Lung microvascular endothelial cell (primary cell): ENCODE measurements at regions not wholly inside any gene's neighbourhood (a gene's known extent, or its start where the extent isn't known, plus 50 kb on each side); places are given as distances from the start of the nearest gene placed in this dataset.

Source experiments
- DNase-seq, 2 donors: peaks; one replicate each; pipeline versions ENCODE4 v3.0.0 to v3.0.0-alpha.2; 2010; ENCODE audit warnings: low read depth in 2 of 2

DNA sequence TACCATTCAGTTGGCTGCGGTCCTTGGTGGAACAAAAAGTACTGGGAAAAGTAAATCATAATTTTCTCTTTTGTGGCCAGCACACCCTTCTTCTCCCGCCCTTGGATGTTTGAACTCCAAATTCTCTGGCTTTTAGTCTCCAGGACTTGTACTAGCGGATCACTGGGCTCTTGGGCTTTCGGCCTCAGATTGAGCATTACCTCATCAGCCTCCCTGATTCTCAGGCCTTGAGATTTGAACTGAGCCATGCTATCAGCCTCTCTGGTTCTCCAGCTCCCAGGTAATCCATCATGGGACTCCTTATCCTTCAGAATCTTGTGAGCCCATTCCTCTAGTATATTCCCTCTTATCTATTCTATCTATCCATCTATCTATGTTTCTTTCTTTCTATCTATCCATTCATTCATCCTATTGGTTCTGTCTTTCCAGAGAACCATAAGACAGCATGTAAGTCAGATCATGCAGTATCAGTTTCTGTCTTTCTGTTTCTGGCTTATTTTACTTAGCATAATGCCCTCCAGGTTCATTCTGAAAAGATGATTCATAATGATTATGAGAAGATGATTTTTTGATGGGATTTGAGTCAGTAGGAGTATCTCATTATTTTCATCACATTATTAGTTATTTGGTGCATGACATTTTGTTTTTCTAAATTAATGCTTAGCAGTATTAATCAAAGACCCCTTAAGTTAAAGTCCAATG lies 814.9 kb downstream of the LRFN5 start:
- no peak for DNase-seq

DNA sequence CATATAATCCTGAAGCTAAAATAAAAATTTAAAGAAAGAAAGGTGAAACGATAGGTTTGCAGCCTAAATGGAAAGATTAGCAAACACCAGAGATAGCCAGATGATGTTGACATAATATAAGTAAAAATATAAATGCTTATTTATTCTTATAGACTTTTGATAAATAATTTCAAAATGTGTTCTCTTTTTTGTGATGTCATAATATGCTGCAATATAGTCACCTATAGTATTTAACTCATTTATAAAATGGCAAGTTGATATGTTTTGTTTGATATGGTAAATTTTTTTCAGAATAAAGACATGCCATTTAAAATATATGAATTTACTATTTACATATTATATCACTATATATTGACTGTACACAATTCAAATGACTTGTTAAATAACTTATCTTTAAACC lies 813.4 kb downstream of the LRFN5 start:
- DNase-seq, result no peak

DNA sequence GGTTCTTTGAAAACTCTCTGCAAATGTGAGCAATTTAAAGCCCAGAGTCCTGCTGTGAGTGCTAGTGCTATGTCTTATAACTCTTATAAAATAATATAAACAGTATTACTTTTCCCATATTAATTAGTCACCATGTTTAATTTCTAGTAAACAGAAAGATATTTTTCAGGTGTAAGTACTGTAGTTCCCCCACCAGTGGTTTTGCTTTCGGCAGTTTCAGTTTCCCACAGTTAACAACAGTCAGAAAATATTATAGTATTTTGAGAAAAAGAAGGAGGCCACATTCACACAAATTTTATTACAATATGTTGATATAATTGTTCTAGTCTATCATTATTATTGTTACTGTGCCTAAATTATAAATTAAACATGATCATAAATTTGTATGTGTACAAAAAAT lies 800.5 kb downstream of the LRFN5 start:
- DNase-seq, result no peak

DNA sequence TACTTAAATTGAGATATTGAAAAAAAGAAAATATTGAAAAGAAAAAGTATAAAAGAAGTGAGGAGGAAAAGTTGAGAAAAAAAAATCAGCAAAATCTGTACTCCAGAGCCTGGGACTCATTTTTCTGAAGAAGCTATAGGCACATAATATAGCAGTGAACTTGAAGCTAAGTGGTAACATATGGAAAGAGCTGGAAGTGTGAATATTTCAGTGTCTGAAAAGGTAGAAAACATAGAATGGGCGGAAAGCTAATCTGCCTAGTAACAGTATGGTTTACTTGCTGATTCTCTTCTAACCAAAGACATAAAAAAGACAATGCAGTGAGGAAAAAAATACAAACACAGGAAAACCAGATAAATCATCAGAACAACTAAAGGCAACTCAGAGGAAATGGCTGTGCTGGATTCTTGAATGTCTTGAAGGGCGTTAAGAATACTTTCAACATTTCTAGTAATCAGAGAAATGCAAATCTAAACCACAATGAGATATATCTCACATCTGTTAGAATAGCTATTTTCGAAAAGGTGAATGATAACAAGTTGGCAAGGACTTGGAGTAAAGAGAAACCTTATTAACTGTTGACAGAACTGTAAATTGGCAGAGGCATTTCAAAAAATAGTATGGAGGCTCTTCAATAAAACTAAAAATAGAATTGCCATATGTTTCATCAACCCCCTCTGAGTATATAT lies 784.6 kb downstream of the LRFN5 start:
- DNase-seq, result no peak

DNA sequence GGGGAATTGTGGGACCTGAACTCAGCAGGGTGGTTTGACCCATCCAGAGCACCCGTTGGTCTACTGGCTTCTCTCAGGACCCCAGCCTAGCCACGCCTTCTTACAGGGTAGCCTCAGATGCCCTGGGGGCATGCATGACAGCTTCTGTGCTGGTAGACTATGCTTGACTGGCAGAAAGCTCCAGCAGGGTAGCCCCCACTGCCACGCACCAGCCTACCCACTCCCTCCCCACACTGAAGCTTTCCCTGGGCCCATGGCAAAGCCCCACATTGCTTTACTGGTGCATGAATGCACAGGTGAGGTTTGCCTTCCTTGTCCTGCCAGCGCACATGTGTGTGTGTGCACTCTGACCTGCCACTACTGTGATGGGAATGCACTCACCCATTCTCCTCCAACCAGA lies 772.2 kb downstream of the LRFN5 start:
- no peak for DNase-seq

DNA sequence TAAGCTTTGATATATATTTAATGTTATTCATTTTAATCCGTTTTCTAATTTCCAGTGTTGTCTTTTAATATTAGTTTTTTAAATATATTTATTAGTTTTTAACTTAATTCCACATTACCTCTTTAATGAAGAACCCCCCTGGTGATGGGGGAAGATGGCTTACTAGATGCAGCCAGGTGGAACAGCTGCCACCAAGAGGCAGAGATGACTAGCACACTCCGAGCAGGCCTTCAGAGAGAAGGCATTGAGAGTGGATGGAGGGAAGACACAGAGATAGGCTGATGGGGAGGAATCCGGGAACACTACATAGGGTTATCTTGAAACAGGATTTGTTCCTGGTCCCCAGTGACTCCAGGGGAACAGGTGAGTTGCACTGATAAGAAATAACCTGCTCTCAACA lies 771.6 kb downstream of the LRFN5 start:
- DNase-seq, result no peak

DNA sequence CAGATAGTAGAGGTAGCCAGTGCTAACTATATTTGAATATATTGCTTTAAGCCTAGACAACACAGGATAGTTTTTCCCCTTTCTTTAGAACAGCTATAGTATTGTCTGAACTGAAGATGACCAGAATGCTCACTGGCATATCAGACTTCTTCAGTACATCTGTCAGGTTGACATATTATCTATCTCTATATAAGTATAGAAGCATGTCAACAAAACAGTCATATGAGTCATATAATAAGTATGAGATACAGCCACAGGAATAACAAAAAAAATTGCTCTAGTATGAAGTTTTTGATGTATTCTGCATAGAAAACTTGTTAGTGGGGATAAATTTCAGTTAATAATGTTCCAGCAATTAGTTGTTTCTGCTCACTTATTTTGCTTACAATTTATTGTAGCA lies 767.7 kb downstream of the LRFN5 start:
- no peak for DNase-seq

DNA sequence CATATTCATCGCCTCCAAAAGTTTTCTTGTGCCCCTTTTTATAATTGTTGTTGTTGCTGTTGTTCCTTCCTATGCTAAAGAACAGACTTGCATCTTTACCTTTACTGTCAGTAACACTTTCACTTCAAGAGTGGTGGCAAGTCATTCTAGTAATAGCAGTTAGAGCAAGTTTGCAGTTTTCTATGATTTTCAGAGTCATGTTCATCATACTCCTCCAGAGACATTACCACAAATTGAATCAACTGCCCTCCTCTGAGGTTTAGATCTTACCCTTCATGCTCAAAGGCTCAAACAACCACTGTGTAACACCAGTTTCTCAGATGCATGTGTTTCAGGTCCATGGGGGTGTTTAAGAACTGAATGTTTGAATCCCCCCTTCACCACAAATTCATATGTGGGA lies 763.4 kb downstream of the LRFN5 start:
- no peak for DNase-seq

DNA sequence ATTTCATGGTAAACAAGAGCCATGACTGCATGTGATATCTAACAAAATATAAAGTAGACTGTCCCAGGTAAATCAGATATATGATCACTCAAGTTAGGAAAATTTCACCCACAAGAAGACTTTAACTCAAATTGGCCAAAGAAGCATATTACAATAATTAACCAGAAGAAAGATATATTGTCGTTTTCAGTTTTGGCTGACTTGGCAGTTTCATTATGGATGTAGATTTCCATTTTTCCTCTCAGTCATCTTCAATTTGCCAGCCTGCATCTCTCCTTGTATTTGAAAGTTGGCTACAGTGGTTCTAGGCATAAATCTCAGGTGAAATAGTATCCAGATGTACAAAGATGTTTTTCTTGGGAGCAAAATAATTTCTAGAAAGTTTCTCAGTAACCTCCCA lies 761.6 kb downstream of the LRFN5 start:
- DNase-seq, result no peak

DNA sequence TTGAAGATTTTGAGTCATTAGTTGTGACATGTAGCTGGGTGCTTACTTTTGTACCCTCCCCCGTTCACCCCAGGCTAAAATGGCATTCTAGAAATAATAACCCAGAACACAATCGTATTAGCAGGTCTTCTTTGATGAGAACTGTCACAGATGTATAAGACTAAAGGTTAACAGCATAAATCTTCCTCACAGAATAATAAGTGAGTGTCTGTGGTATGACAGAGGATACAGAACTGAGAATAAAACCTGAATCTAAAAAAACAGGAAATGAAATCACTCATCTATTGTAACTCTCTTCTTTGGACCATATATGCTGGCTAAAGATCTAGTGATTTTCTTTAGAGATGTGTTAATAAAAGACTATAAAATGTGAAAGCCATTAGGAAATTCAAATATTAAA lies 746.6 kb downstream of the LRFN5 start:
- DNase-seq, result no peak

DNA sequence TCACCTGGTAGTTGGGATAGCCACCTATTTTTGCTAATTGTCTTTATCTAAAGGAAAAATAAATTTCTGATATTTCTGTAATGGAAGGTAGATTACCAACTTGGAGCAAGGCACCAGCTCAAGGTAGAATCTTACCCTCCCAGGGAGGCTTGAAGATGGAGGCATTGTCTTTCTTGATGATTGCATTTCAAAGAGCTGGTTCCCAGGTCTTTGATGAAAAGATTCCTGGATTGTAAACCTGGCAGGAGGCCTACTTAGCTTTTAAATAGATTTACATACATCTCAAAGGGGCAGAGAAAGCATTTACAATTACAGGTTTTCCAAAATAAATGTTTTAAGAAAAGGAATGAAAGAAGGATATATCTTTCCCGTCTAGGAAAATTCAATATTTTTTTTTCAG lies 729.2 kb downstream of the LRFN5 start:
- no peak for DNase-seq

DNA sequence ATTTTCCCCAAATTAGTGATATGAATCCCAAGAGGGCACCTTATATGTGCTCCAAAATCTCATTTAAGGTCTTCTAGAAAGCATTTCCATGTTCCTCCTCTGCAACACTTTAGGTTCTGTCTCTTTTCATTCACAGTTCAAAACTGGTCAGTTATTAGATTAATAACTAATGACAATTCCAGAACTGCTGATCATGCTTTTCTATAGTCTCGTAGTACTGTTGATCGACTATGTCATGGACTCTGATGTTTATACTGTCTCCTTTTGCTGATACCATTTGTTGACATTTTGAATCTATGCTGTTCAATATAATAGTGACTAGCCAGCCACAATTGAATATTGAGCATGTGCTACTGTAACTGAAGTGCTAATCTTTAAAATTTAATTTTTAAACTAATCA lies 728.3 kb downstream of the LRFN5 start:
- DNase-seq, result no peak

DNA sequence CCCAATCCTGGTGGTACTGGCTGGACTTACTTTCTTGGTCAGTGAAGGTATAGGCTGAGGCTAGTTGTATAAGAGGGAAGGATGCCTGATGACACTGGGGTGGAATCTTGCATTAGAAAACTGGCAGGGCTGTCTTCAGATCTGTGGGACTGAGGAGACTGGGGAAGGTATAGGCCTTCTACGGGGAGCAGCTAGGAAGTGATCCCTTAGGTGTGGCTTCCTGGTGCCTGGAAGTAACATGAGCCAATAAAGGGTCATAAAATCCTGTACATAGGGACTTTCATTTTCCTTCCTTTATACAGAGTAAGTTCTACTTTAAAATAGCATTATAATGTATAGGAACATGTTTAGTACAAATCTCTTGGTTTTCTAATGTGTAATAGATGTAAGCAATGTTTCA lies 716.8 kb downstream of the LRFN5 start:
- no peak for DNase-seq

DNA sequence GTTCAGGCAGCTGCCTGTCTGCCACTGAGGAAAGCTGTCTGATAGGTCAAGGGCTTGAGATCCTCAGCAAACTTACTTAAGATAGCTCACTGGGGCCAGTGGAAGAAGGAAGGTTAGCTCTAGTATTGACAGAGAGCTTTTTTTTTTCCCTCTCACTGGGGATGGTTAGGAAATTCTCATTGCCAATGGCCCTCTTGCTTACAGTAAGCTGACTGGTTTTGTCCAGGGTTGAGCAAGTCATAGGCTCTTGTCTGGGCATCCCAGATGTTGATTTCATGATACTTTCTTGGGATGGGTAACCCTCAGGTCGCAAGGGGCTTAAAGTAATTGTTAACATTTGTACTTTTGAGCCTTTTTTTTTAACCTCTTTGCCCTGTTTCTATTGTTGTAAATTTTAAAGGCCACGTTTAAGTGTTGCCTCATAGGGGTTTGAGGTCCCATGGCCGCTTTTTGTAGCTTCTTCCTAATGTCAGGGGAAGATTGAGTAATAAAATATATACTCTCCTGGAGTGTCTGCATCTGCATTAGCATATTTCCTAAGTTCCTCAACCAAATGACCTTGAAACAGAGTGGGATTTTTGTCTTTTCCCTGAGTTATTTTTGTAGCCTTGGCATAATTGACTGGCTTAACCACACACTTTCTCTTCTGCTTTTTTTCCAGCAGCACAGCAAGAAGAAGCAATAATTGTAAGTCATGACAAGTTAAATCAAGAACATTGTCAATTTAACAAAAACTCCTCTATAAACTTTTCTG lies 716.0 kb downstream of the LRFN5 start:
- DNase-seq, result no peak

DNA sequence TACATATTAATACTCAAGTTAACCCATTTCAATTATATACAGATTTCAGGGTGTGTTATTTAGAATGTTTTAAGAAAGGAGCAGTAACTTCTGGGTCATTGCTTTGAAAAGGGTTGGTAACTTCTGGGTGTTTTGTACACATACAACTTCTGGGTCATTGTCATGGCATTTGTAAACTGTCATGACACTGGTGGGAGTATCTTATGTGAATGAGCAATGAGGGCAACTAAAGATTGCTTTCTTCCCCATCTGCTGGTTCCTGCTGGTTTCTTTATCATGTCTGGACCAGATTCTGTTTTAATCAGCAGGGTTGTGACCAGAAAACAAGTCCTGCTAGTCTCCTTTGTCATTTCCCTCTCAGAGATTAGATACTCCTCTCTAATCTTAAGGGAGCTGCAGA lies 713.3 kb downstream of the LRFN5 start:
- DNase-seq, result no peak

DNA sequence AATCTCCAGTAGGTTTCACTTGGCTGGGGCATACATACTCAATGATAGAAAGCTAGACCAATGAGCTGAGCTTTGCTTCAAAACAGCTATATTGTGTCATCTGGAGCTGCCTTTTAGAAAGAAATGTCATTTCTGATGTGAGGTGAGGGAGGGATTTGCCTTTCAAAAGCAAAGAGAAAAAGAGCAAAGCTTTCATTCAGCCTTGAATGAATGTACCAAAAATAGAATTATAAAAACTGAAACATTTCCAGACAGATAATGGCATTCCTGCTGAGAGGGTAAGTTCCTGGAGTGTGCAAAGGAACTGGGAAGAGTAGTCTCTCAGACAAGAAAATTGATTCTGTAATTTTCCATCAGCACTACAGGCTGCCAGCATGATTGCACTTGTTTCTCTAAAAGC lies 710.0 kb downstream of the LRFN5 start:
- DNase-seq, result no peak

DNA sequence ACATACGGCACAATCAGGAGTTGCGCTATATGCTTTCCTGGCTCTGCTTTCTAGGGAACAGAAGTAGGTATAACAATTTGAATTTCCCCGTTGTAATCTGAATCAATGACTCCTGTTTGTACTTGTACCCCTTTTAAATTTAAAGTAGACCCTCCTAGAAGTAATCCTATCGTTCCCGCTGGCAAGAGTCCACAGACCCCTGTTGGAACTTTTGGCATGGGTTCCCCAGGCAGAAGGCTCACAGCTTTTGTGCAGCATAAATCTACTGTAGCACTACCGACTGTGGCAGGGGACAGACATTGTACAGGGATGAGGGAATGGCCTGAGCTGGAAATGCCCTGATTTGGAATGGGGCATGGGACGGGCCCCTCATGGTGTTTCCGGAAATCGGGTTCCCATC lies 705.2 kb downstream of the LRFN5 start:
- no peak for DNase-seq

DNA sequence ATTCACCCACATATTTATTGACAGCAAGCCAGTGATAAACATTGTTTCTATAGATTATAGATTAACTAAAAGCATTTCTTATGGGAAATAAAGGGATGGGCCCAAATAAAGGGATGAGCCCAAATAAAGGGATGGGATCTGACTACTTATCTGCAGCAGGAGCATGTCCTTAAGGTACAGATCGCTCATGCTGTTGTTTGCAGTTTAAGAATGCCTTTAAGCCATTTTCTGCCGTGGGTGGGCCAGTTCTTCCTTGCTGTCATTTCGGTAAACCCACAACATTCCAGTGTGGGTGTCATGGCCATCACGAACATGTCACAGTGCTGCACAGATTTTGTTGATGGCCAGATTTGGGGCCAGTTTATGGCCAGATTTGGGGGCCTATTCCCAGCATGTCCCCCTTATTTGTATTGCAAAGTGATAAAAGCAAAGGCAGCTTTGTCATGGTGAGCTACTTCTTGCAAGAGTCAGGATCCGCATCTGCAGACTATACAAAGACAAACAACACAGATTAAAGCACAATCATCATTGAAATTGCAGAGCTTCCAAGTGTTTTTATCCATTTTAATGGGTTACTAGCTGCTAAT lies 700.7 kb downstream of the LRFN5 start:
- DNase-seq, result no peak

DNA sequence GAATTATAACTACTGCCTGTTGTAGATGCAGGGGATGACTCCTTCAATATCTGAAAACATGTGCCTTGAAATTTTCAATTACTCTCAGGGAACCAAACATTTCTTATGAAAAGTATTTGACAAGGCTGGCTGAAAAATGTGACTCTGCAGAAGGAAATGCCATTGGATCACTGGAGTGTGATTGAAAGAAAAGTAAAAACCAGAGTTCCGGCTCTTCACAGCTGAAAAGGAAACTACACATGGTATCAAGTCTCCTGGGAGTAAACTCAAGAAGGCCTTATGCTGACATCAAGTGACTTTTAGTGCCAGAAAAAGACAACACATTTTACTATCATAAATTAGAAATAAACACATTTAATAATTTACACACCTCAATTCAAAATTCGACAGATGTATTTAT lies 693.0 kb downstream of the LRFN5 start:
- DNase-seq, result no peak

DNA sequence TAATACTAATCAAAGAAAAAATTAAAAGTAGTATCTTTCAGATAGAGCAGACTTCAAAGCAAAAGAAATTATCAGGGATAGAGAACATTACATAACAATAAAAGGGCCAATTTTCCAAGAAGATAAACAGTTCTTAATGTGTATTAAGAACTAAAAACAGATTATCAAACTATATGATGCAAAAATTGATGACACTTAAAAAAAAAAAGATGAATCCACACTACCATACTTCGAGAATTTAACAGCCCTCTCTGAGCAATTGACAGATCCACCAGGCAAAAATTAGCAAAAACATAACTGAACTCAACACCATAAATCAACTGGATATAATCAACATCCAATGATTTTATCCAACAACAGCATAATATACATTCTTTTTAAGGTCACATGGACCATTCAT lies 686.5 kb downstream of the LRFN5 start:
- DNase-seq, result no peak

DNA sequence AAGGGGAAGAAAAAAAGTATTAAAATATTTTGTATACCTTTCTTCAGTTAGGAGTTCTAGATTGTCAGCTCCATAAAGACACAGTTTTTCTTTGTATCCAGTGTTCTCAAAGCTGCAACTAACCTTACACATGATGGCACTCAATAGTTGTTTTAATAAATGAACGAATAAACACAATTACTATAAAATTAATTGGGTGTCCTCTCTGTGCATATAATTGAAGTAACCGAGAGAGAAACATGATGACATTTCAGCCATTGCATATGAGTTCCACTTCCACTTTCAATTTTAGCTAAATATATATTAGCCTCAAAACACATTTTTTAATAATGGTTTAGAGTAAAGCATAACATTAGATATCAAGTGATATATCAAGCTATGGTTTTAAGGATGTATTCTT lies 671.2 kb downstream of the LRFN5 start:
- no peak for DNase-seq

DNA sequence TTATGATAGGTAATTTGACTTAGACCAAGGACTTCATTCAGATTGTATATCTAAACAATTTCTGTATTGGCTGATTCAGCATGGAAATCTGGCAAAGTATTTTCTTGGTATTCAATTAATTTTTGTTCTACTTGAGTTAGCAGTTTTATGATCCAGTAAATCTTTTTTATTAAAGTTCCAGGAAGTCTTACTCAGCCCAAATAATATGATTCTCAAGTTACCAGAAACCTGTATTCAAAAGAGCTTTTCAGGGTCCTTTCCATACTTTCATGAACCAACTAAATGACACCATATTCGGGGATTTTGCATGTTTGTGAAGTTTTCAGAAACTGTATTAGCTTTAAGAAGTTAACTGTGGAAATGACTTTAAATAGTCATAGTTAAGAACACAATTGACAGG lies 662.6 kb downstream of the LRFN5 start:
- DNase-seq, result no peak

DNA sequence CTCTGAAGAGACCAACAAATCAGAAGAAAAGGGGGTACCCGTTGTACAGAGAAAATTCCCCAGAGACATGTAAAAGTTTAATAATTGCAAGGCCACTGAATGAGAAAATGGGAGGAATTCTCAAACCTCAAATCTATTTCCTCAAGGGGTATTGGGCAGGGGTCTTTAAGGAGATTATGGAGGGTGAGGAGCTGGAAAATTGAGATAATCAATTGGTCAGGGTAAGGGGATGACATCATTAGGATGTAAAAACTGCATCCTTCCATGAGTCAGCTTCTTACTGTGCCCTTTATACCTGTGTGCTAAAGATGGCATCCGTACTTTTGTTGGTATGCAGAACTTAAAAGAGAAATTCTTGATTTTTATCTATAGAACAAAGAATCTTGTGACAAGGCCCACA lies 641.5 kb downstream of the LRFN5 start:
- DNase-seq, result no peak
